Stimulated activated CD8-positive, alpha-beta memory T cell treated with anti-CD3 and anti-CD28 coated beads, Interleukin-12 subunit alpha, Interleukin-12 subunit beta, amount 100 ng/mL, for 24 hours (primary cell): ENCODE measurements at regions not wholly inside any gene's neighbourhood (a gene's known extent, or its start where the extent isn't known, plus 50 kb on each side); places are given as distances from the start of the nearest gene placed in this dataset.

ENCODE experiments used
- DNase-seq: peaks from one replicate; pipeline ENCODE4 v3.0.0-alpha.2; 2020; ENCODE audit errors: extremely low read depth

DNA sequence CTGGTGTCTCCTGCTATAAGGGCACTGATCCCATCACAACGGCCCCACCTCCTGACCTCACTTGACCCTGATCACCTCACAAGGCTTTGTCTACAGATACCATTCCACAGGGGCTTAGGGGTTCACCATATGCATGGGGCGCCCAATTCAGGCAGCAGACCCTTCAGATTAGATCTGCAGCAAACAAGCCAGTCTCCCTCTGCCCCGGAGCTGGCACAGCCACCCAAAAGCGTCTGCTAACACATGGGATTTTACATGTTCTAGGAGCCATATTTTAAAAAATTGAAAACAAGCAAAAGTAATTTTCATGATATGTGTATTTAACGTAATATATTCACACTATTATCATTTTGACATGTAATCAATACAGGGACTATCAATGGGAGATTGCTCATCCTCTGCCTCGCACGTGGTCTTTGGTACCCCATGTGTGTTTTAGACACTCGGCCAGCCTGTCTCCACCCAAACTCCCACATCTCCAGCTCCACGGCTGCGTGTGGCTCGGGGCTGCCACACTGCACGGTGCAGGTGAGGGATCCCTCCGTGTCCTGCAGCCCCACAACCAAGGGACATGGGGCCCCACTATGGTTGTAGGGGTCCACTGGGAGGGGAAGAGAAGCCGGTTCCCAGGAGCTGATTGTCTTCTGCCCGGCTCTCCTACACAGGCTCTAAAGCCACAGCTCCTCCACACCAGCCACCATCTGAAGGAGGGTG is 107.6 kb downstream of the RBFOX3 start:
- no peak for DNase-seq

DNA sequence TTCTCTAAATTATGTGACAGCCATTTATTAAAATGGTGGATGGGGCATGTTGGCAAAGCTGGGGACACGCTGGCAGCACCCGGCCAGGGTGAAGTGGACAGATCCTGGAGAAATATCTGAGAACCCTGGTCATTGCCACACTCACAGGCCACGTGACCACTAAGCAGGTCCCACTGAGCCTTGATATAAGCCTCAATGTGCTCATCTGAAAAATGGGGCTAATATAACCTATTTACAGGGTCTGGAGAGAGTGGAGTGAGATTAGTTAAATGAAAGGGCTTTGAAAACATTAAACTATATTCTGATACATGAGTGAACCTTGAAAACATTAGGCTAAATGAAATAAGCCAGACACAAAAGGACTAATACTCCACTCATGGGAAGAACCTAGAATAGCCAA is 108.9 kb downstream of the RBFOX3 start:
- DNase-seq: no peak

DNA sequence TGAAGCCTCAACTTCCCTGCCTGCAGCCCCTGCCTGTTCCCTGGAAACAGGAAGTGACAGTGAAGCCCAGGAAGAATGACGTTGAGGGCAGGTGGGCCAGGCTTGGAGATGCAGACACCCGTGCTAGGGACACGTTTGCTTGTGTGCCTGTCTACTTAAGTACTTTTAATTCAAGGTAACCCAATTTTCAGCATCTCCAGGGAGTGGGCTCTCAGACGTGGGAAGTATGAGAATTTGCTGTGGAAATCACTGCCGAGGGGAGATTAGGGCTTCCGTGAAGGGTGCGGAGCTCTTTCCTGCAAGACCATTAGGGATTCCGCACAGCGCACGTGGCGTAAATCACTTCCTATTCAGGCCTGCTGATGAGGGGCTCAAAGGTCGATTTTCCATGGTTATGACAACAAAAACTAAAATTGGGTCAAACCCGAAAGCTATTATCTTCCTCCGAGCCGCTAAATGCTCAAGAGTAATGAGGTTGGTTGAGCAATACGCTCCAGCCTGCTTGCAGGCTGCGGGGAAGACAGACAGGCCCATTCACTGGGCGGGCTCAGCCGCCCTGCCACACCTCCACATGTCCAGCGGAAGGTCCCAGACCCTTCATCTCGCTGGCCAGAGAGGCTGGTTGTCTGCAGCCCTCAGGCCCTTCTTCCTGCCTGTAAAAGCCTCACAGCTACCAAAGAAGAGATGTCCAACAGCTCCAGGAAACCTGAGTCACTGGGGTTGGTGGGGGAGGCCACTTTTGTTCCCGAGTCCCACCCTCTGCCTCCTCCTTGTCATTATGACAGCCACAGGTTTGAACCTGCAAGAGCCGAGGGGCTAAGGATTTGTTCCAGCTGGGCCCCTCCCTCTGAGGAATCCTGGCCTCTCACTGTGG is 109.9 kb downstream of the RBFOX3 start:
- DNase-seq: no peak

DNA sequence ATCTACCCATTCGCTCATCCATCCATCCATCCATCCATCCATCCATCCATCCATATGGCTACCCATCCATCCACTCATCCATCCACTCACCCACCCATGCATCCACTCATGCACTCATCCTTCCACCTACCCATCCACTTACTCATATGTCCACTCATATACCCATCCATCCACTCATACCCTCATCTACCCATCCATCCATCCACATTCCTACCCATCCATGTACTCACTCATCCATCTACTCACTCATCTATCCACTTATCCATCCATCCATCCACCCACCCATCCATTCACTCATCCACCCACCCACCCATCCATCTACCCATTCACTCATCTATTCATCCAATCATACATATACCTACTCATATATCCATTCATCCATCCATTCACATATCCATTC is 112.0 kb downstream of the RBFOX3 start:
- DNase-seq: no peak

DNA sequence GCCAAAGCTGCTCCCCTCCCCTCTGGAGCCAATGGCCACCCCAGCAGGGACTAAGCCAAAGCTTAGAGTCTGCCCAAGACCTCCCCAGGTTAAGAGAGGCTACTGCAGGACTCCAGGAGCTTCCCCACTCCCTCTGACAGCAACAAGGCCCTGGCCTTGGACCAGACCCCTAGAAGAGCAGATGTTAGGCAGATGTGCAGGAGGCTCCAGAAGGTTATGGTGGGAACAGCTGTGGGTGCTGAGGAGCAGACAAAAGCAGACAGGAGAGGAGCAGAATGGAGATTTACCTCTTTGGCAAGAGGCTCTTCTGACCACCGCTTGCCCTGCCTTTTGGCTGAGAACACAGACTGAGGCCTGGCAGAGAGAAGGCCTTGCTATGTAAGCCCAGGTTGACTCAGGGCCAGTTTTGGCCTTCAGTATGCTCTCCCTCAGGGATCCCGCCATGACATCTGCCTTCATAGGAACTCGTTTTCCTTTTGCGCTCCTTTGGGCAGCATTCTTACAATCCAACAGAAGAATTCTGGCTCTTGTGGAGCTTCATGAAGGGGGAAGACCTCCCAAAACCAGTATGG is 113.0 kb downstream of the RBFOX3 start:
- DNase-seq: no peak

DNA sequence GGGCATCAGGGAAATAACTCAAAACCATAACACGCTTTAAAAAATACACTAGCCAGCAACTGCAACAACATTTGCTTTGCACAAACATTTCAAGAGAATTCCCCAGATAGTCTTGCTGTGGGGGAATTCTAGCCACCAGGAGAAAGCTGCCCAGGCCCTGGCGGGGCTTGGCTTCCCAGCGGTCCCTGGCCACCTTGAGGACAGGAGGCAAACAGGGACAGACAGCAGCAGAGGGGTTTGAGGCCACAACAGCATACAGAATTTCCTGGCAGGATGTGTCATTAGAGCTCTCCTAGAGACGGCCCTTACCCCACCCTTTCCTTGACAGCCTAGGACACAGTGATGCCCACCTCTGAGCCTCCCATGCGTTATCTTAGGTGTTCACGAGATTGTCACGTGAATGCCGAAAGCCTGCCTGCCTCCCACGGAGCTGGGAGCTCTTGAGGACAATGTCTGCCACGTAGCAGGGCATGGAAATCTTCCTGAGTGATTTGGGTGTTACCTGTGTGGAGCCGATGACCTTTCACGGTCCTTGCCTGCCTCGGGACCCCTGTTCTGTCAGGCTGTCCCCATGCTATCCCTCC is 114.3 kb downstream of the RBFOX3 start:
- DNase-seq: no peak

DNA sequence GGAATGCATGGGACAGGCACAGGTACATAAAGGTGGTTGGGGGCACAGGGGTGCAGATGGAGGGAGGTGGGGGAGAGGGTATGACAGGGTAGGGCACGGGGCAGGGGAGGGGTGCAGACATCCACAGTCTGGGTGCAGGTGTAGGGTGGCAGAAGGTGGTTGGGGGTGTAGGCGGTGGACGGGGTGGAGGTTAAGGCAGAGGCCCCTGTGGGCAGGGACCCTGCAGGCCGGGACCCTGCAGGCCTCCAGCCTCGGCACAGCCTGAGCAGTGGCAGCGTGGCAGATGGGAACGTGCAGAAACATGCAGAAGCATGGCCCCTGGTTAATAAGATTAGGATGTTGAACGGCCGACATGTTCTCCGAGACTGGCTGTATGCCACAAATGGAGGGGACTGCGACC is 115.2 kb downstream of the RBFOX3 start:
- DNase-seq: no peak

DNA sequence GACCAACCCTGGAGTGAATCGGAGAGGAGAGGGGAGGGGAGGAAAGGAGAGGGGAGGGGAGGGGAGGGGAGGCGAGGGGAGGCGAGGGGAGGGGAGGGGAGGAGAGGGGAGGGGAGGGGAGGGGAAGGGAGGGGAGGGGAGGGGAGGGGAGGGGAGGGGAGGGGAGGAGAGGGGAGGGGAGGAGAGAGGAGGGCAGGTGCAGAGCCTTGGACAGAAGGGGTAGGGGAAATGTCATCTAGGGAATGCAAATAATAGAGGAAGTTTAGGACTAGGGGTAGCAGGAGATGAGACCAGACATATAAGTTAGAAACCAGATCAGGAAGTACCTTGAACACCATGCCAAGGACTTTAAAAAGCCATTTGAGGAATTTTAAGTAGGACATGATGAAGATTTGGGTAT is 119.8 kb downstream of the RBFOX3 start:
- no peak for DNase-seq

DNA sequence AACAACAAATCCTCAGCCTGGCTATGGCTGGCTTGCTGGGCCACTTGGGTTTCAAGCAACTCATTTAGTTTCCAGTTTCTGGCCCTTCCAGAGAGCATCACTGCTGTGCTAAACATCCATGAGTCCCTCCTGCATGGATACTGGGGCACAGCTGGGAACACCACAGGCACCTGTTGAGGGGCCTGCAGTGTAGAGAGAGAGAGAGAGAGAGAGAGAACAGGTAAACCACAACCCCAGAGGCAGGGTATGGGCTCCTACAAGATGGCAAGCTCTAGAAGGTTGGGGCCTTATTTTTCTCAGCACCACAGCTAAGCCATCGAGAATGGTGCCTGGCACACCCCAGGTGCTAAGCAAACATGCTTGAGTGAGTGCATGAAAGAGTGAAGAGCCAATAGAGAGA is 120.3 kb downstream of the RBFOX3 start:
- DNase-seq: no peak

DNA sequence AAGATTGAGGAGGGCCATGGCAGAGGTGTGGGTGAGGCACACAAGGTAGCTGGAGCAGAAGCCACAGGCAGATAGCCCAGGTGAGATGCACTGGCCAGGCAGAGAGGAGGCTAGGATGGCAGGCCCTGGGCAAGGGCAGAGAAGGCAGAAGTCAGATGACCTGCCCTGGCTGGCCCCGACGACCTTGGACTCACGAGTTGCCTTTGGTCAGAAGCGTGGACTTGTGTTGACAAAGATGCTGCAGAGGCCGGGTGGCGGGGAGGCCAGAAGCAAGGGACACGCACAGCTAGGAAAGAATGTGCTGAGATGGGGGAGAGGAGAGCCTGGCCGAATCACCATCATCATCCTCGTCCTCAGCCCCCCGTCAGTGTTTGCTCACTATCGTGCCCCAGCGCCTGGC is 123.7 kb downstream of the RBFOX3 start:
- no peak for DNase-seq

DNA sequence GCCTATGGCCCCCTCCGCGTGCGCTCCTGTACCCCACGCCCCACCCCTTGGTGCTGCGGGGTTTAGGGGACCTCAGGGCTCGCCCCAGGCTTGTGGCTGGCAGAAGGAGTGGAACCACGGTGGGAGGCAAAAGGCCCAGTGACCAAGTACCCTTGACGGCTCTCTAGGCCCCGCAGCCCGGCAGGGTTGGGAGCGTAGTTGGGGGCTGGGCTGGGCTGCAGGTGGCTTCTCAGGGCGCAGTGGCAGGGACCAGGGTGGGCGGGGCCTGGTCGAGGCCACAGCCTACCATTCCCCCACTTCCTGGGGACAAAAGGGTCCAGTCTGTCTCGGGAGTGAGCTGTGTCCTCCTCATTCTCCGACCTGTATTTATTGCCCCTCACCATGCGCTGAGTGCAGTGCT is 124.9 kb downstream of the RBFOX3 start:
- no peak for DNase-seq

DNA sequence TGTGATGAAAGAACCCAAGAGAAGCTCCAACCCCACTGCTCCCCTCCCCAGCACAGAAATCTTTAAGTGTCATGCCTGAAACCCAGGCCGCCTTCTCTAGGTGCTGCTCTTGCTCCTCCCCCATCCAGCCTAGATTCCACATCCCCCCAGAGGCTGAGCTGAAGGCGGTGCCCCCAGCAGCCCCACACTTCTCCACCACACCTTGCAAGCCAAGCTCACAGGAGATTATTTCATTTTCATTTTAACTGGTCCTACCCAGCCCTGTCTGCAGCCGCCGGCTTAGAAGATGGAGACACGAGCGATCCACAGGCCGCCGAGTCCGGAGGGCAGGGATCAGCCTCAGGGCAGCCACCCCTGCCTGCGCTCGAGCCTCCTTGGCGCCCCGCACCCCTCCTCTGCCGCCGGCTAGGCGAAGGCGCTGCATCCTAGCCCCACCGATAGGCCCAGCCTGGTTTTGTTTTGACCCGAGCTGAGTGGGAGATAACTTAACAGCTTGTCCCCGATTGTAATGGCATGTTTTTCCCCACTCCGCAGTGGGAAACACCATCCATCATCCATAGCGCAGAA is 125.3 kb downstream of the RBFOX3 start:
- no peak for DNase-seq

DNA sequence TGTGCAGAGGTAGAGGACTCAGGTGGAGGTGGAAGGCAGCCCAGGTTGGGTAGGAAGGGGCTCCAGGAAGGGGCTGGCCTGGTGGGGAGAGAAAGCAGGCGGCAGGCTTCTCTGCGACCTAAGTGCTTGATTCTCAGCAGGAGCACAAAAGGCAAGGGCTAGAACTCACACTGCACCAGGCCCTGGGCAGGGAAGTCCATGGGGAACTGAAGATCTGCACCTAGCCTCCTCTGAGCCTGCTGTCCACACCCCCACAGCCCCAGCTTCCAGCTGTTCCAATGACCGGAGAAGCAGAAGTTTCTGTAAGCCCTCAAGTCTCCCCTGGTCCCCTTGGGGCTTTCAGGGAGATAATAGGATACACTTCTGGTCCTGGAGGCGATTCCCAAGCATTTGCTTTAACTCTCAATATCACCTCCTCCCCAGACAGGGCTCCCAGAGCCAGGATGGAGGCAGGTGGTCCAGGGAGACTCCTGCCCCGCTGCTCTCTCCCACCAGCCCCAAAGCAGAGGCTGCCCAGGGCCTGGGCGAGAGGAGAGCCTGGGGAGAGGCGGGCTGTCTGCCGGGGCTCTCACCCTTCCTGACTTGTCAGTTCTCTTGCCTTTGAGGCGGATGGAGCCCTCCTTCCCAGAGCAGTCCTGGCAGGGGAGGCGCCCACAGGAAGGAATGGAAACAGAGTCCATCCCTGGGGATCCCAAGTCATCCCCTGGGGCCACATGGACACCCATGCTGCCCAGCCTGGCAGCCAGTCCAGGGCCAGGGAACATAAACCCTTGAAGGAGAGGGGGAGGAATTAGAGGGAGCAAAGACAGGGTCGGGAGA is 126.0 kb downstream of the RBFOX3 start:
- DNase-seq: no peak

DNA sequence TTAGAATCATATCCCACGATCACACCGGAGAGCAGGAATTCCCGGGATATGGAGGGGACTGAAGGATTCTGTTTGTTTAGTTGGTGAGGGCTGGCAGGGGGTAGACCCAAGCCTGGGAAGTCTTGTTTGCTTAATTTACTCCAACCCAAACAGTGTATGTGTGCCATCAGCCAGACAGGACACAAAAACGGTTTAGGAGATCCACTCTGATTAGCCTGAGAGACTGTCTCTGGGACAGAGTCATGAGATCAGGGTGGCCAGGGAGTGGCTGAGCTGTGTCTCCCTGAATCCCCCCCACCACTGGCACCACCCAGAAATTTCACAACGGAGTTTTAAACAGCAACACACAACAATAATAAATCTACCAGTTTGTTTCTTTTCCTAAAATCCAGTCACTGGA is 127.0 kb downstream of the RBFOX3 start:
- DNase-seq: no peak

DNA sequence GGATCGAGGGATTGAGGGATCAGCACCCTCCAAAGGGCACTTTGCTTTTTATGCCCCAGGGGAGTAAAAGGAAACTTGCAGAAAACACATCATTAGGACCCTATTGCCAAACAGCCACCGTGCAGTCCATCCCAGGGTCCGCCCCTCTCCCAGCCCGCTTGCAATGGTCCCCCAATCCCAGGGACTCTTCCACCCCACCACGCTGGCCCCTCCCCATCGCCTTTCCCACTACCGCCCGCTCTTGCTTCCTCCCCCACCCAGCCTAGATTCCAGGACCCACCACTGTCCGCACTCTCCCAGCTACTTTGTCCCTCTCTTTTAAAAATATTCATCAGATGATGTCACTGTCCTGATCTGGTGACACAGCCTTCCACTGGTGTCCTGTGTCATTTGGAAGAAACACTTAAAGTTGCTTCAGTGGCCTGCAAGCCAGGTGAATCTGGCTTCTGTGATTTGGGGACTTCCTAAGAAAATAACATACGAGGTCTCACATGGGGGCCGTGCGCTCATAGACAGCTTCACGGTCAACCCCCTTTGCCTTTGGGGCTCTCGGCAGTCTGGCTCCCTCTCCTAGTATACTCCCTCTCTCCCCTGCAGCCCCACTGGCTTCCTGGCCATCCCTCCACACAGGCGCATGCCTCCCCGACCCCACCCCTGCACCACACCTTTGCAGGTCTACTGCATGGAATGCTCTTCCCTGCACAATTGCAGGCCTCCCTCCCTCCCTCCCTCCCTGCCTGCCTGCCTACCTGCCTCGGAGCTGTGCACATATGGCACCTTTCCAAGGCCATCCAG is 127.9 kb downstream of the RBFOX3 start:
- DNase-seq: no peak

DNA sequence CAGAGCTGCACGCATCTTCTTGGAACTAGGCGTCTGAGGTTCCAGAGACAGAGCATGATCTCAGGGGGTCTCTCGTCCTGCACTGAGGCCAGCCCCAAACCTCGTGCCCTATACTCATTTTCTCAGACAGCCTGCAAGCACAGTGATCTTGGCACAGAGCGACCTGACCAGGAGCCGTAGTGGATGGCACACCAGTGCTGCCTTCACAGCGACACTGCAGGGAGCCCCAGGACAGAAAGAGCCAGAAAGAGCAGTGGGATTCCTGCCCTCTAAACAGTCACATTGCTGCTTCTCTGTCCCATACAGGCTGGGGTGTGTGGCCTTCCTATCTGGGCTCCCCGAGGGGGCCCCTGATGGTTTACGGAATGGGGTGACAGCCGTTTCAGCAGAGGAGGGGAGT is 131.0 kb downstream of the RBFOX3 start:
- no peak for DNase-seq

DNA sequence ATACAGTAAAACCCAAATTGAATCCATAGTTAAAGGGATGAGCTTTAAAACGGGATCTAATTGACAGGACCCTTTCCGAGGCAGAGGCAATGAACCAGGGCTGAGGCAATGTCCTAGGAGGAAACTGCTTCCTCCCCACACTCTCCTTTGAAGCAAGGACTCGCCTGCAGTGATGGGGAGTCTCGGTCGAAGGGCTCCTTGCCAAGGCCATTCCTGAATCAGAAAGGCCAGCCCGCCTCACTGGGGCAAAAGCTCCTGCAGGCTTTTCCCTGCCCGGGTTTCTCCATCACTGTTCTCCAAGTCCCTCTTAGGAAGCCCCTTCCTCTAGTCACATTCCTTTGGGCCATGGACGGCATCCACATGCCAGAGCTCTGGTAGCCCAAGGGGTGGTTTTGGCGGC is 132.0 kb downstream of the RBFOX3 start:
- no peak for DNase-seq

DNA sequence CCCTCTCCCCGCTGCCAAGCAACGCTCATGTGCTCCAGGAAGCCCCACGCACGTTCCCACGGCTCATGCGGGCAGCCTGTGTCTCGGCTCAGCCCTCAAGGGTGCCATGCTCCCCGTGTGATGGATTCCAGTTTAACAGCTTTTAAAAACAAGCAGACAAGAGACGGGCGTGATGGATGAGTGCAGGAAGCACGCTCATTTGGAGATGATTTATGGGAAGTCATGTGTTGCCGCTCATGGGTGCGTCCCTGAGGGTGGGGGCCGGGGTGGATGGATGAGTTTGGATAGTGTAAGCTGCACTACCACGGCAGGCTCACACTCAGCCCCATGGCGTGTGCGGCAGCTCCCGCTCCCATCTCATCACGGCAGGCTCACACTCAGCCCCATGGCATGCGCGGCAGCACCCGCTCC is 132.8 kb downstream of the RBFOX3 start:
- no peak for DNase-seq

DNA sequence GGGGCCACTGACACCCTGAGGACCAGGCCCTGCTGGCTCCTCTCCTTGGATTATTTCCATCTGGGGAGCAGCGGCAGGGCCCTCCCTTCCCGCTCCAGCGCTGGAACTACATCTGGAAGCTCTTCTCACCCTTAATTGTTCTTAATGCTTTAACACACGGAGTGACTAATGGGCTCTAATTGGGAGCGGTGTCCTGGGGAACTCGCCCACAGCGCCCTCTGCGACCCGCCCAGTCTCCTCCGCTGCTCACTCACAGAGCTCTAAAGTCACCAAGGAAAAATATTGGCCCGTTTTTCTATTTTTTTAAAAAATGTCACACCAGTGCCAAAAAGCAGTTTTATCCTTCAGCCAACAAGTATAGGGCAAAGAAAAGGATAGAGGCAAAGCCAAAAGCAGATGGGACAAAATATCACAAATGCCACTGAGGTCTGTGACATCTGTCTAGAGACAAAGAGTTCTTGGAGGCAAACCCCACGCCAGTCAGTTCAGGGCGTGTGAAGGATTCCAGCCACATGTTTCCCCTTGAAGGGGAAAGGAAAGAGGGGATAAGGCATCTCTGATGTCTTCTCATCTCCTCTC is 134.7 kb downstream of the RBFOX3 start:
- DNase-seq: no peak

DNA sequence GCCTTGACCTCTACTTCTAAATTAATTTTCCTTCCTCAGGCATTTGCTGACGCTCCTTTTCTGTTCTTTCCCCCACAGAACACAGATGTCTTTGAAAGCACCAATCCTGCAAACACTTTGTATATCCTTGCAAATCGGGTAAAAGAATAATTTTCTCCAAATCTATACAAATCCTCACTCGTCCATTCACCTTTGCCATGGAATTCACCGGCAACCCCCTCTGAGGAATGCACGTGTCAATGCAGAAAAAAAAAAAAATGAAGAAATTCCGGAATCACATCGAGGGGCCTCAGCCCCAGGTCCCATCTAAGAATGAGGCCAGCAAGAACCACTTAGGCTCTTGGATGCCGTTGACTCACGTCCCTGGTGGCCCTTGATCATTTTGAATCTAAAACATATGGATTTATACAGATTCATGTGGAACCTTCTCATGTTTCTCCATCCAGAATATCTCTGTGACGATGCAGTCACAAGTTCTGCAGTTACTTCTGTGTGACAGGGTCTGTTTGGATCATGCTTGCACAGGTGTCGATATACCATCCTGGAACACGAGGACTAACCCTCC is 136.9 kb downstream of the RBFOX3 start:
- DNase-seq: no peak
